ENCODE measurements at regions not wholly inside any gene's neighbourhood (a gene's known extent, or its start where the extent isn't known, plus 50 kb on each side); places are given as distances from the start of the nearest gene placed in this dataset.
A peak's percentile ranks its signal among the peaks of the same experiment; 100 is the strongest.

DNA sequence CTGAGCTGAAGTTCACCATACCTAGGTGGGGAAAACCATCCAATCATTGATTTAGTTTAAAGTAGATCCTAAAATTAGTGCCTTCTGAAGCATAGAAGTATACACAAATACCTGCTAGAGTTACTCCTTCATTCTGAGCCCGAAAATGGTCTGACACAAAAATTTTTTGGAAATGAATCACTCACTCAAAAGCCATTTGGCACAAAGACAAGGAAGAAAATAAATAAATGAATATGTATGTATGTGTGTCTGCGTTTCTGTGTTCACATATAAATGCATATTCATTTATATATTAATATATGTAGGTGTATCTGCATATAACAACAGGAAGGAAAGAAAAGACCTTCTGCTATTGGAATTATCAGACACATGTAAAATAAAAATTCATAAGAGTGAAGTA, 614.4 kb upstream of the PCDH9 start:
- no peaks in the 10 kb centered on the region for H3K27me3 Mint-ChIP-seq (ENCODE audit: low read depth)
- H3K36me3 Mint-ChIP-seq (ENCODE audit: low read depth): no peaks in the 10 kb centered on the region
- H3K9me3 Mint-ChIP-seq: peaks cover 7% of the 10 kb centered on the region
- no peak overlapping the region for H3K4me3 Mint-ChIP-seq
- no peak overlapping the region for H3K27ac Mint-ChIP-seq
- H3K4me1 Mint-ChIP-seq: no peaks in the 10 kb centered on the region
- TF ChIP-seq, protein P1, sequence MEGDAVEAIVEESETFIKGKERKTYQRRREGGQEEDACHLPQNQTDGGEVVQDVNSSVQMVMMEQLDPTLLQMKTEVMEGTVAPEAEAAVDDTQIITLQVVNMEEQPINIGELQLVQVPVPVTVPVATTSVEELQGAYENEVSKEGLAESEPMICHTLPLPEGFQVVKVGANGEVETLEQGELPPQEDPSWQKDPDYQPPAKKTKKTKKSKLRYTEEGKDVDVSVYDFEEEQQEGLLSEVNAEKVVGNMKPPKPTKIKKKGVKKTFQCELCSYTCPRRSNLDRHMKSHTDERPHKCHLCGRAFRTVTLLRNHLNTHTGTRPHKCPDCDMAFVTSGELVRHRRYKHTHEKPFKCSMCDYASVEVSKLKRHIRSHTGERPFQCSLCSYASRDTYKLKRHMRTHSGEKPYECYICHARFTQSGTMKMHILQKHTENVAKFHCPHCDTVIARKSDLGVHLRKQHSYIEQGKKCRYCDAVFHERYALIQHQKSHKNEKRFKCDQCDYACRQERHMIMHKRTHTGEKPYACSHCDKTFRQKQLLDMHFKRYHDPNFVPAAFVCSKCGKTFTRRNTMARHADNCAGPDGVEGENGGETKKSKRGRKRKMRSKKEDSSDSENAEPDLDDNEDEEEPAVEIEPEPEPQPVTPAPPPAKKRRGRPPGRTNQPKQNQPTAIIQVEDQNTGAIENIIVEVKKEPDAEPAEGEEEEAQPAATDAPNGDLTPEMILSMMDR (IDR thresholded peaks at IDR 0.05; ENCODE audit: unreplicated experiment in 3 of 3): no peak

DNA sequence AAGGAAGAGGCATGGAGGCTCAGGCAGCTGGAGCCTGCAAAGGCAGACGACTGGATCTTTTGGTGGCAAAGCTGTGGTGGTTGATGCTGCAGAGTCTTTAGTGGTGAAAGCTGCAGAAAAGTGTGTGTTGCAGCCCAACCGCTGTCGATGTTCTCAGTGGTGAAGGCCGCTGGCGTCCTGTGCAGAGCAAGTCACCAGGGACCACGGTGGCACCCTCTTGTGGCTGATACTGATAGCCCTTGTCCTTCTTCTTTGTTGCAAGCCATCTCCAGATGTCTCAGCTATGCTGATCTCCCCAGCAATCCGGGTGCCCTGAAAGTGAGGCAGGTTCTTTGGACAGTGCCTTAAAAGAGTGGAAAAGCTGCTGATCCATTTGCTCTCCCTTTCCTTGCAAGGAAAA, 610.9 kb upstream of the PCDH9 start:
- no peaks in the 10 kb centered on the region for H3K9me3 Mint-ChIP-seq
- H3K36me3 Mint-ChIP-seq (ENCODE audit: low read depth): no peaks in the 10 kb centered on the region
- no peak overlapping the region for H3K27ac Mint-ChIP-seq
- TF ChIP-seq, protein P1 (IDR thresholded peaks at IDR 0.05; ENCODE audit: unreplicated experiment in 3 of 3): no peak
- H3K27me3 Mint-ChIP-seq (ENCODE audit: low read depth): no peaks in the 10 kb centered on the region
- no peaks in the 10 kb centered on the region for H3K4me1 Mint-ChIP-seq
- no peak overlapping the region for H3K4me3 Mint-ChIP-seq

DNA sequence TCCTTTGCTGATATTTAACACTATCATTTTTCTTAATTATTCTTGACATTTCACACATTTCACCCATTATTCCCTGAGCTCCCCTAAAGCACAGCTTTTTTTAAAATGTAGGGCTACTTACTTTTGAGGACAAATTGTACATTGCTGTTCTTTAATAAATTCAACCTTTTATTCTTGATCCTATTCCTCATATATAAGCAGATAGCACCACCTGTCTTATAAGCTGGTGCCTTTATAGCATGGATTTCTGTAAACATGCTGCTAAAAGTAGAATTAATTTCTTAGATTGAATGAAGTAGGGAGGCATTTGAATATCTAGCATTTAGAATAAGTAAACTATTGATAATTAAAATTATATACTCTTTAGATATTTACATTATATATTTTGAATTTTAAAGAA, 603.4 kb upstream of the PCDH9 start:
- Mint-ChIP-seq H3K36me3 (ENCODE audit: low read depth) (no peaks in the 10 kb centered on the region), H3K4me1 (no peaks in the 10 kb centered on the region), H3K4me3 (no peak overlapping the region), H3K27ac (no peak overlapping the region), H3K27me3 (ENCODE audit: low read depth) (no peaks in the 10 kb centered on the region), H3K9me3 (no peaks in the 10 kb centered on the region)
- TF ChIP-seq, protein P1 (IDR thresholded peaks at IDR 0.05; ENCODE audit: unreplicated experiment in 3 of 3): peak; percentile 12 to 31 (median 27)

DNA sequence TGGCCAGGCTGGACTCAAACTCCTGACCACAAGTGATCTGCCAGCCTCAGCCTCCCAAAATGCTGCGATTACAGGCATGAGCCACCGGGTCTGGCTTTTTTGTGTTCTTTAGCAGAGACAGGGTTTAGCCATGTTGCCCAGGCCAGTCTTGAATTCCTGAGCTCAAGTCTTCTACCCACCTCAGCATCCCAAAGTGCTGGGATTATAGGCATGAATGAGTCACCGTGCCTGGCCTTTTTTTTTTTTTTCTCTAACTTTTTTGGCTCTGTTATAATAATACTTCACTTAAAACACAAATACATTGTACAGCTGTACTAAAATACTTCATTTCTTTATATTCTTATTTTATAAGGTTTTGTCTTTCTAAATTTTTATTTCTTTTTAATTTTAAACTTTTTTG, 599.5 kb upstream of the PCDH9 start:
- no peak overlapping the region for H3K27ac Mint-ChIP-seq
- H3K9me3 Mint-ChIP-seq: no peaks in the 10 kb centered on the region
- TF ChIP-seq, protein P1 (IDR thresholded peaks at IDR 0.05; ENCODE audit: unreplicated experiment in 3 of 3): no peak
- no peaks in the 10 kb centered on the region for H3K4me1 Mint-ChIP-seq
- no peaks in the 10 kb centered on the region for H3K36me3 Mint-ChIP-seq (ENCODE audit: low read depth)
- H3K27me3 Mint-ChIP-seq (ENCODE audit: low read depth): no peaks in the 10 kb centered on the region
- no peak overlapping the region for H3K4me3 Mint-ChIP-seq

DNA sequence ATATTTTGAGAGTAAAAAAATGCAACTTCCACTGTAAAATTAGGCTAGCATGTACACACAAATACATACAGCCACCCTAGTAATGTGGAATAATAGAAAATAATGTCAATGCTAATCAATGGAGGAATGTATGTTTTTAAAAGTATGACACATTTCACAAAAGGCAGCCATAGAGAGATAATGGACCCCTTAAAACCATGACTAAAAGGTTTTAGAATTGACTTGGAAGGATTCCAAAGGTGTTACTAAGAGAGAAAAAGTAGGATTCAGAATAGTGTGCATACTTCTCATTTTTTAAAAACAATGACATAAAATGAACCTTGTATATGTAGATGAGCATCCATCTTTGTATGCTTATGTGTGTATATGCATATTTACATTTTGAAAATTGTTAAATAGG, 597.9 kb upstream of the PCDH9 start:
- Mint-ChIP-seq H3K27ac (no peak overlapping the region), H3K27me3 (ENCODE audit: low read depth) (no peaks in the 10 kb centered on the region), H3K9me3 (no peaks in the 10 kb centered on the region), H3K4me1 (no peaks in the 10 kb centered on the region), H3K36me3 (ENCODE audit: low read depth) (no peaks in the 10 kb centered on the region), H3K4me3 (no peak overlapping the region)
- TF ChIP-seq, protein P1 (IDR thresholded peaks at IDR 0.05; ENCODE audit: unreplicated experiment in 3 of 3): no peak

DNA sequence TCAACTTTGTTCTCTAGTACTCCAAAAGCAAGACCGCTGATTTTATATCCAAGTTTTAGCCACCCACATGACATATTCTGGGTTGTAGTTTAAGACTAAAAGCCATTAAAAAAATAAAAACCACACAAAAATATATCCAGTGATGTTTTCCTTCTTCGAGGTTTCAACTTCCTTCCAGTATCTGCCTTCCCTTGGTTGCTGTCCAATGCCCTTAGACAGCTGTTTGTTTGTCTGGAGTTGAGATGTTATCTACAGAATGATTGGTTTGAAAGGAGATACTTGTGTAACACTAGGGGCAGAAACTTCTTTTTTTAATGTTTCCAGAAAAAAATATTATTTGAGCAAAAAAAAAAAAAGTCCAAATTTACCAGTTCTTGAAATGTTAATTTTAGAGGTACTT, 591.5 kb upstream of the PCDH9 start:
- Mint-ChIP-seq H3K4me1 (no peaks in the 10 kb centered on the region), H3K9me3 (no peaks in the 10 kb centered on the region), H3K27me3 (ENCODE audit: low read depth) (no peaks in the 10 kb centered on the region), H3K36me3 (ENCODE audit: low read depth) (no peaks in the 10 kb centered on the region), H3K27ac (no peak overlapping the region), H3K4me3 (no peak overlapping the region)
- TF ChIP-seq, protein P1 (IDR thresholded peaks at IDR 0.05; ENCODE audit: unreplicated experiment in 3 of 3): no peak

Data from nephron (organoid).